GM20000 (cell line): ENCODE measurements at regions not wholly inside any gene's neighbourhood (a gene's known extent, or its start where the extent isn't known, plus 50 kb on each side); places are given as distances from the start of the nearest gene placed in this dataset.

Experiments
- DNase-seq: peaks from one replicate; pipeline ENCODE4 v3.0.0; 2012; ENCODE audit warnings: low spot score
- CTCF ChIP-seq: IDR thresholded peaks from 2 replicates; pipeline ENCODE4 v1.5.1; 2012; ENCODE audit warnings: mild to moderate bottlenecking, control low read depth; ENCODE audit errors: extremely low read depth, missing control alignments

GRCh38 chr3:102181175-102181920 is 253.5 kb upstream of the ZPLD1 start:
- DNase-seq: no peak
- no peak for TF ChIP-seq CTCF

- TF ChIP-seq CTCF: no peak
- DNase-seq: no peak
Observed at GRCh38 chr3:102182162-102182561, 252.7 kb upstream of the ZPLD1 start.

GRCh38 chr3:102183186-102183585 is 251.6 kb upstream of the ZPLD1 start:
- DNase-seq: no peak
- TF ChIP-seq CTCF: no peak

- no peak for TF ChIP-seq CTCF
- no peak for DNase-seq
Observed at GRCh38 chr3:102183623-102184022, 251.2 kb upstream of the ZPLD1 start.

GRCh38 chr3:102189541-102189940 is 245.3 kb upstream of the ZPLD1 start:
- no peak for TF ChIP-seq CTCF
- DNase-seq: no peak

GRCh38 chr3:102189956-102190723 is 244.7 kb upstream of the ZPLD1 start:
- DNase-seq: no peak
- TF ChIP-seq CTCF: no peak

- no peak for TF ChIP-seq CTCF
- DNase-seq: no peak
Observed at GRCh38 chr3:102192575-102192974, 242.2 kb upstream of the ZPLD1 start.
